Esophagus muscularis mucosa (tissue), 4 donors: ENCODE measurements at regions not wholly inside any gene's neighbourhood (a gene's known extent, or its start where the extent isn't known, plus 50 kb on each side); places are given as distances from the start of the nearest gene placed in this dataset.

Experiments
- DNase-seq: peaks from one replicate; pipeline ENCODE4 v3.0.0-alpha.2; 2017; ENCODE audit errors: extremely low spot score
- H3K27ac ChIP-seq, 4 donors: fragments of 200-600 bp; sonication (generic); replicated peaks in 1 of 4; 1 replicate in 3 of 4; 2 replicates in 1 of 4; pipeline ENCODE4 v1.5.1; 2016 to 2019; ENCODE audit warnings: mild to moderate bottlenecking in 1 of 4
- H3K27me3 ChIP-seq, 4 donors: fragments of 200-600 bp; sonication (generic); one replicate each; pipeline versions ENCODE4 v1.5.1 to v1.6.0; 2016 to 2019
- H3K36me3 ChIP-seq, 4 donors: fragments of 200-600 bp; sonication (generic); one replicate each; pipeline ENCODE4 v1.5.1; 2016 to 2019
- H3K4me1 ChIP-seq, 4 donors: fragments of 200-600 bp; sonication (generic); one replicate each; pipeline ENCODE4 v1.5.1; 2016 to 2019
- H3K4me3 ChIP-seq, 4 donors: fragments of 200-600 bp; sonication (generic); 1 replicate in 2 of 4; 2 replicates in 2 of 4; pipeline ENCODE4 v1.5.1; 2016 to 2019; ENCODE audit warnings: mild to moderate bottlenecking in 4 of 4, moderate library complexity in 1 of 4
- H3K9me3 ChIP-seq, 4 donors: fragments of 200-600 bp; sonication (generic); 1 replicate in 3 of 4; 2 replicates in 1 of 4; pipeline ENCODE4 v1.5.1; 2016 to 2019
- EP300 ChIP-seq: sonication (generic); formaldehyde crosslinking; IDR thresholded peaks from one replicate; pipeline ENCODE4 v1.6.1; 2017; ENCODE audit warnings: antibody characterized with exemption
- POLR2A ChIP-seq: fragments of 450-650 bp; IDR thresholded peaks from one replicate; pipeline ENCODE4 v1.6.1; 2017; ENCODE audit warnings: antibody characterized with exemption, moderate library complexity, mild to moderate bottlenecking, low read depth
- POLR2AphosphoS5 ChIP-seq, 2 donors: sonication (generic); formaldehyde crosslinking; IDR thresholded peaks; one replicate each; pipeline ENCODE4 v1.6.1; 2017; ENCODE audit warnings: antibody characterized with exemption in 2 of 2
- WGBS: methylation state at CpG from one replicate; pipeline ENCODE4 v1.1.5; 2018; 5-methylcytosine and 5-hydroxymethylcytosine counted together
- intact Hi-C: fragments of 100-400 bp; cut with DNase I; formaldehyde crosslinking; loops from one replicate; pipeline ENCODE4 v1.15.1; 2023
- TF ChIP-seq, protein P1 (sequence below), 3 experiments: fragments of 200-600 bp in 2 of 3; fragments of 450-650 bp in 1 of 3; sonication (generic) in 2 of 3; IDR thresholded peaks; one replicate each; pipeline ENCODE4 v1.5.1; 2017 to 2019; ENCODE audit warnings: antibody characterized with exemption in 3 of 3, mild to moderate bottlenecking in 2 of 3, moderate library complexity in 1 of 3

- no peak overlapping the region for H3K27ac ChIP-seq
- no peaks in the 10 kb centered on the region for H3K4me1 ChIP-seq
- H3K36me3 ChIP-seq, result no peaks in the 10 kb centered on the region
- no peak for TF ChIP-seq POLR2AphosphoS5 (IDR thresholded peaks at IDR 0.05)
- TF ChIP-seq, protein P1, sequence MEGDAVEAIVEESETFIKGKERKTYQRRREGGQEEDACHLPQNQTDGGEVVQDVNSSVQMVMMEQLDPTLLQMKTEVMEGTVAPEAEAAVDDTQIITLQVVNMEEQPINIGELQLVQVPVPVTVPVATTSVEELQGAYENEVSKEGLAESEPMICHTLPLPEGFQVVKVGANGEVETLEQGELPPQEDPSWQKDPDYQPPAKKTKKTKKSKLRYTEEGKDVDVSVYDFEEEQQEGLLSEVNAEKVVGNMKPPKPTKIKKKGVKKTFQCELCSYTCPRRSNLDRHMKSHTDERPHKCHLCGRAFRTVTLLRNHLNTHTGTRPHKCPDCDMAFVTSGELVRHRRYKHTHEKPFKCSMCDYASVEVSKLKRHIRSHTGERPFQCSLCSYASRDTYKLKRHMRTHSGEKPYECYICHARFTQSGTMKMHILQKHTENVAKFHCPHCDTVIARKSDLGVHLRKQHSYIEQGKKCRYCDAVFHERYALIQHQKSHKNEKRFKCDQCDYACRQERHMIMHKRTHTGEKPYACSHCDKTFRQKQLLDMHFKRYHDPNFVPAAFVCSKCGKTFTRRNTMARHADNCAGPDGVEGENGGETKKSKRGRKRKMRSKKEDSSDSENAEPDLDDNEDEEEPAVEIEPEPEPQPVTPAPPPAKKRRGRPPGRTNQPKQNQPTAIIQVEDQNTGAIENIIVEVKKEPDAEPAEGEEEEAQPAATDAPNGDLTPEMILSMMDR (IDR thresholded peaks at IDR 0.05), result no peak
- no peak for TF ChIP-seq EP300
- no peak for TF ChIP-seq POLR2A
- no peak for DNase-seq
- no peaks in the 10 kb centered on the region for H3K9me3 ChIP-seq
- no peak overlapping the region for H3K4me3 ChIP-seq
- no peaks in the 10 kb centered on the region for H3K27me3 ChIP-seq
- intact Hi-C loops, result no loop called here
- WGBS, result 58% methylated on average over 1 of the region's 1 CpG
Measured at GRCh38 chr10:16259726-16260125, 177.1 kb upstream of the PTER start.

DNA sequence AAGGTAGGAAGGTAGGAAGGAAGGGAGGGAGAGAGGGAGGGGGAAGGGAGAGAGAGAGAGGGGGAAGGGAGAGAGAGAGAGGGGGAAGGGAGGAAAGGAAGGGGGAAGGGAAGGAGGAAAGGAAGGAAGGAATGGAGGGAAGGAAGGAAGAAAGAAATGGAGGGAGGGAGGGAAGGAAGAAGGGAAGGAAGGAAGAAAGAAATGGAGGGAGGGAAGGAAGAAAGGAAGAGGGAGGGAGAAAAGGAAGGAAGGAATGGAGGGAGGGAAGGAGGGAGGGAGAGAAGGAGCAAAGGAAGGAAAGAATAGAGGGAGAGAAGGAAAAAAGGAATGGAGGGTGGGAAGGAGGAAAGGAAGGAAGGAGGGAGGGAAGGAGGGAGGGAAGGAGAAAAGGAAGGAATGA, 176.4 kb upstream of the PTER start:
- DNase-seq, result no peak
- Histone ChIP-seq H3K27me3 (no peaks in the 10 kb centered on the region), H3K36me3 (no peaks in the 10 kb centered on the region), H3K27ac (no peak overlapping the region), H3K4me3 (no peak overlapping the region), H3K9me3 (no peaks in the 10 kb centered on the region), H3K4me1 (no peaks in the 10 kb centered on the region)
- no peak for TF ChIP-seq EP300
- TF ChIP-seq, protein P1 (IDR thresholded peaks at IDR 0.05), result no peak
- no peak for TF ChIP-seq POLR2AphosphoS5 (IDR thresholded peaks at IDR 0.05)
- TF ChIP-seq POLR2A, result no peak
- intact Hi-C loops, result no loop called here

DNA sequence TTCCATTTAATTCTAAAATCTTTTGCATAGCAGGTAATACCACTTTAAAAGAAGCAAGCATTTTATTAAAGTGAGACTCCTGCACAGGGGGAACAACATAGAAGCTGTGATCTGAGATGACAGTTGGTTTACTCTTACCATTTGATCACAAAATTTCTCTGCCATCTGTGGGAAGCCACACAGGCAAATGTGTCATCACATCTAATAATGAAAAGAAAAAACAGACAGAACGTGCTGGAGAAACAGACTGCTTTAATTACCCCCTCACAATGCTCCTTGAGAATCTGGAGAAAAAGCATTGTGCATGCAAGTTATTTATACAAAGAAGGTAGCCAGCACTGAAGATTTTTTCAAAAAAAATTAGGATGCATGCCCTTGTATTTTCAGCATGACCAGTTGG, 165.2 kb upstream of the PTER start:
- Histone ChIP-seq H3K36me3 (no peaks in the 10 kb centered on the region), H3K4me1 (no peaks in the 10 kb centered on the region), H3K27ac (no peak overlapping the region), H3K27me3 (no peaks in the 10 kb centered on the region), H3K4me3 (no peak overlapping the region), H3K9me3 (peaks cover 0 to 7% (median 0%) of the 10 kb centered on the region in 4 donors)
- TF ChIP-seq, protein P1 (IDR thresholded peaks at IDR 0.05), result no peak
- no peak for TF ChIP-seq POLR2A
- no peak for TF ChIP-seq POLR2AphosphoS5 (IDR thresholded peaks at IDR 0.05)
- TF ChIP-seq EP300, result no peak
- peak; percentile 4 for DNase-seq
- intact Hi-C loops, result no loop called here
- 8% methylated on average over 1 of the region's 1 CpG for WGBS

DNA sequence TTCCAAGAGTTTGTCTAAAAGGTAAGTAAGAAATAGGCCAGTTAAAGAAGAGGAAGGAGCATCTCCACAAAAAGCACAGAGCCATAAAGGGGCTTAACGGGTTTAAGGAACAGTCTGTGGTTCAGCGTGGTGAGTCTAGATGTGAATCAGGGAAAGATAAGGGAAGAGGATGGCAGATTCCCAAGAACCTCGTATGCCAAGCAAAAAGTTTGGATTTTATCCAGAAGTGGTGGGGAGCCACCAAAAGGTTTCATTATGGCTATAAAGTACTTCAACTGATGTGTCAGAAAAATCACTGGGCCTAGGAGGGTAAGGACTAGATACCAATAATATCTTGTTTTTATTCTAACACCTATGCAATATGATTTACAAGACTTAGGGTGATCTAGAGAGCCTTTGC, 161.9 kb upstream of the PTER start:
- no peaks in the 10 kb centered on the region for H3K27me3 ChIP-seq
- H3K9me3 ChIP-seq, result no peaks in the 10 kb centered on the region
- H3K36me3 ChIP-seq, result no peaks in the 10 kb centered on the region
- H3K4me3 ChIP-seq, result no peak overlapping the region
- no peak overlapping the region for H3K27ac ChIP-seq
- 67% methylated on average over 3 of the region's 3 CpGs for WGBS
- intact Hi-C loops, result no loop called here
- no peak for DNase-seq
- no peaks in the 10 kb centered on the region for H3K4me1 ChIP-seq
- TF ChIP-seq, protein P1 (IDR thresholded peaks at IDR 0.05), result no peak
- TF ChIP-seq POLR2AphosphoS5 (IDR thresholded peaks at IDR 0.05) (no peak), POLR2A (no peak), EP300 (no peak)

GRCh38 chr10:16280595-16280994, 156.2 kb upstream of the PTER start:
- Histone ChIP-seq H3K4me3 (no peak overlapping the region), H3K36me3 (no peaks in the 10 kb centered on the region), H3K9me3 (no peaks in the 10 kb centered on the region), H3K27me3 (no peaks in the 10 kb centered on the region), H3K27ac (no peak overlapping the region), H3K4me1 (no peaks in the 10 kb centered on the region)
- intact Hi-C loops, result no loop called here
- WGBS, result 78% methylated on average over 4 of the region's 4 CpGs
- TF ChIP-seq, protein P1 (IDR thresholded peaks at IDR 0.05), result no peak
- no peak for TF ChIP-seq POLR2A
- TF ChIP-seq POLR2AphosphoS5 (IDR thresholded peaks at IDR 0.05), result no peak
- no peak for TF ChIP-seq EP300
- DNase-seq, result peak; percentile 83
